ENCODE measurements at regions not wholly inside any gene's neighbourhood (a gene's known extent, or its start where the extent isn't known, plus 50 kb on each side); places are given as distances from the start of the nearest gene placed in this dataset.

DNA sequence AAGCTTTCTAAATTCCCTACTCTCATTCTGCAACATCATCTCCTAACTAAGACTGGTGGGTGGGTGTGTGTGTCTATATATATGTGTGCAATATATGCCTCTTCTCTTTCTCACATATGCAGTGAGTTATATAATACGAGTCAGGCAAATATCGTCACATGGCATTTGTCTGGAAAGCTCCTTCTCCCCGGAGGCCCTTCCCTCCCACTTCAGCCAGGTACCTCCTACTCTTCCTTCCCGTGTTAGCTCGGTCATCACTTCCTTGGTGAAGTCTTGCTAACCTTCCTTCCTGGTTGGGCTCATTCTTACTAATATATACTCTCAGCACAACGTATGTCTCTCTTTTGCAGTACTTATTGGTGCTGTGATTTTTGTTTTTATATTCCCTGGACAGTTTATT is 66.4 kb upstream of the NCK2 start:
- Histone ChIP-seq H3K18ac (ENCODE audit: extremely low read depth, low read length) (no peak overlapping the region), H2BK15ac (ENCODE audit: low read length) (no peak overlapping the region), H4K91ac (replicated peaks; ENCODE audit: insufficient read length, low read length) (no peak overlapping the region), H2BK5ac (ENCODE audit: low read depth, low read length) (no peak overlapping the region), H3K79me1 (ENCODE audit: low read depth, low read length) (no peaks in the 10 kb centered on the region), H2BK12ac (ENCODE audit: low read depth, low read length) (no peak overlapping the region), H3K4me2 (ENCODE audit: insufficient read depth in 1 of 2, low read depth in 2 of 2, low read length in 2 of 2) (no peak overlapping the region), H3K9me3 (ENCODE audit: insufficient read depth in 2 of 2, low read depth in 1 of 2, low read length in 1 of 2) (no peaks in the 10 kb centered on the region), H3K14ac (ENCODE audit: insufficient read length) (no peak overlapping the region), H3K4me3 (ENCODE audit: extremely low read depth in 1 of 4, insufficient read depth in 2 of 4, low read depth in 3 of 4, low read length in 4 of 4) (no peak overlapping the region), H3K79me2 (ENCODE audit: control insufficient read depth in 1 of 2, insufficient read depth in 2 of 2, low read length in 2 of 2) (no peaks in the 10 kb centered on the region), H4K20me1 (replicated peaks in 1 of 2; ENCODE audit: control insufficient read depth in 1 of 2, insufficient read depth in 2 of 2, low read length in 2 of 2) (no peaks in the 10 kb centered on the region), H2BK20ac (ENCODE audit: low read length) (no peak overlapping the region), H3K4me1 (replicated peaks in 1 of 4; ENCODE audit: control insufficient read depth in 3 of 4, insufficient read depth in 4 of 4, low read length in 3 of 4) (no peaks in the 10 kb centered on the region), H2AK5ac (ENCODE audit: low read depth, low read length) (no peak overlapping the region), H3K23me2 (ENCODE audit: low read depth, low read length) (0 out of 2 replicates have a peak, but pooled peaks cover 2% of the 10 kb centered on the region), H4K5ac (ENCODE audit: insufficient read length, low read depth, low read length) (no peak overlapping the region), H3K56ac (replicated peaks; ENCODE audit: insufficient read length, low read depth, low read length) (no peak overlapping the region), H3K36me3 (ENCODE audit: control insufficient read depth in 2 of 4, insufficient read depth in 4 of 4, low read length in 3 of 4) (no peaks in the 10 kb centered on the region), H3K4ac (replicated peaks; ENCODE audit: insufficient read length, low read depth, low read length) (no peak overlapping the region), H2AFZ (ENCODE audit: low read length) (no peak overlapping the region), H3K23ac (ENCODE audit: insufficient read length) (no peak overlapping the region), H3K9ac (replicated peaks in 1 of 4; ENCODE audit: extremely low read depth in 1 of 4, low read depth in 3 of 4, low read length in 3 of 4) (no peak overlapping the region), H3K27me3 (replicated peaks in 1 of 4; ENCODE audit: control insufficient read depth in 3 of 4, extremely low read depth in 1 of 4, insufficient read depth in 3 of 4, low read length in 3 of 4) (no peaks in the 10 kb centered on the region; a peak in 2 of 7 replicates), H4K8ac (ENCODE audit: extremely low read depth, insufficient read depth, low read length) (no peak overlapping the region), H3K27ac (ENCODE audit: low read depth, low read length) (no peak overlapping the region), H2BK120ac (replicated peaks; ENCODE audit: low read depth, low read length) (no peak overlapping the region)
- 89% methylated on average over 6 of the region's 6 CpGs; no CpG with 5 or more reads in 1 of the 2 experiments for WGBS, 2 experiments (ENCODE audit: extremely low coverage in 1 of 2, insufficient coverage in 1 of 2, insufficient read length in 1 of 2, insufficient replicate concordance in 2 of 2, low coverage in 1 of 2, low lambda C conversion rate in 2 of 2, missing lambda C conversion rate in 1 of 2)
- TF ChIP-seq PHF8 (conservative IDR thresholded peaks at IDR 0.05; ENCODE audit: low read depth, low read length), result no peak
- TF ChIP-seq SIN3A (conservative IDR thresholded peaks at IDR 0.05 in 1 of 2, IDR thresholded peaks at IDR 0.05 in 1 of 2; ENCODE audit: low read depth in 1 of 2, low read length in 2 of 2), result no peak
- no peak for TF ChIP-seq RFX5 (IDR thresholded peaks at IDR 0.05; ENCODE audit: borderline replicate concordance, low read depth, low read length)
- no peak for TF ChIP-seq ATF3 (IDR thresholded peaks at IDR 0.05; ENCODE audit: insufficient read depth, low read depth, low read length)
- FAIRE-seq (no peak), DNase-seq (ENCODE audit: low read depth in 1 of 2, low spot score in 2 of 2) (no peak)
- ChIA-PET CTCF (ENCODE audit: partially characterized antibody) (interaction anchor here (1.2 kb wide), 1 partner anchor 103 kb away, joined by 3 read pairs; no protein-coding TSS in a partner anchor), POLR2A (ENCODE audit: partially characterized antibody) (interaction anchor here (1.0 kb wide), 1 partner anchor 30 kb away, joined by 3 read pairs; no protein-coding TSS in a partner anchor)
